ENCODE measurements at regions not wholly inside any gene's neighbourhood (a gene's known extent, or its start where the extent isn't known, plus 50 kb on each side); places are given as distances from the start of the nearest gene placed in this dataset.

DNA sequence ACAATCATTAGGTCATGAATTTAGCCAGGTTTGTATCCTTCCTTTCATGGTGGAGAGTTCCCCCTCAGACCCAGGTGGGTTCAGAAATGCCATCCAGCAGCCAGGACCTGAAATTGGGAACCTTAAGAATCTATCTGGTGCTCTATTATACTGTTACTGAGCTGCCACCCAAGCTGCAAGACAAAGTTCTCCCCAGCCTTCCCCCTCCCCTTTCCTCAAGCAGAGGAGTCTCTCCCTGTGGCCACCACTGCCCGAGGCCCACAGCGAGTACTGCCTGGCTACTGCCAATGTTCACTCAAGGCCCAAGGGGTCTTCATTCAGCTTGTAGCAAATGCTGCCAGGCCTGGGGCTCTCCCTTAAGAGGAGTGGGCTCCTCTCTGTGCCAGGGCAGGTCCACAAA is 133.8 kb downstream of the TMEM38B start:
- H3K27ac Mint-ChIP-seq (ENCODE audit: low read depth): no peak overlapping the region
- DNase-seq (ENCODE audit: low spot score in 2 of 2): no peak
- H3K9me3 Mint-ChIP-seq: peaks cover 6% of the 10 kb centered on the region

GRCh38 chr9:105828596-105829213 is 134.4 kb downstream of the TMEM38B start:
- Mint-ChIP-seq H3K27ac (ENCODE audit: low read depth) (no peak overlapping the region), H3K4me1 (no peaks in the 10 kb centered on the region), H3K27me3 (no peaks in the 10 kb centered on the region), H3K4me3 (no peak overlapping the region), H3K36me3 (ENCODE audit: insufficient read depth) (peaks cover 1% of the 10 kb centered on the region), H3K9me3 (peaks cover 6% of the 10 kb centered on the region)
- no peak for ATAC-seq (replicated peaks; ENCODE audit: extremely low read depth, poor library complexity, severe bottlenecking)
- no peak for DNase-seq (ENCODE audit: low spot score in 2 of 2)

More for the DNA sequence above, 133.8 kb downstream of the TMEM38B start:
- no peak overlapping the region for H3K4me3 Mint-ChIP-seq
- no peaks in the 10 kb centered on the region for H3K4me1 Mint-ChIP-seq
- H3K36me3 Mint-ChIP-seq (ENCODE audit: insufficient read depth): peaks cover 1% of the 10 kb centered on the region
- H3K27me3 Mint-ChIP-seq: no peaks in the 10 kb centered on the region
- no peak for ATAC-seq (replicated peaks; ENCODE audit: extremely low read depth, poor library complexity, severe bottlenecking)

DNA sequence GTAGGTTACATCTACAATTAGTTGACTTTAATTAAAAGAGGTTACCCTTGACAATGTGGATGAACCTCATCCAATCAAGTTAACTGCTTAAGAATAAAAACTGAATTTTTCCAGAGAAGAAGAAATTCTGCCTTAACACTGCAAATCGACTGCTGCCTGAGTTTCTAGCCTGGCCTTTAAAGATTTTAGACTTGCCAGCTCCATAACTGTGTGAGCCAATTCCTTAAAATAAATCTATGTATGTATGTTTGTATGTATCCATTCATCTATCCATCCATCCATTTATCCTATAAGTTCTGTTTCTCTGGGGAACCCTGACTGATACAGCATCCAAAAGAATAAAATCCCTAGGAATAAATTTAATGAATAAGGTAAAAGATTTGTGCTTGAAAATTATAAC is 136.1 kb downstream of the TMEM38B start:
- ATAC-seq (replicated peaks; ENCODE audit: extremely low read depth, poor library complexity, severe bottlenecking) (no peak), DNase-seq (ENCODE audit: low spot score in 2 of 2) (no peak)
- Mint-ChIP-seq H3K9me3 (no peaks in the 10 kb centered on the region), H3K4me1 (no peaks in the 10 kb centered on the region), H3K27me3 (no peaks in the 10 kb centered on the region), H3K36me3 (ENCODE audit: insufficient read depth) (peaks cover 1% of the 10 kb centered on the region), H3K4me3 (no peak overlapping the region), H3K27ac (ENCODE audit: low read depth) (no peak overlapping the region)

DNA sequence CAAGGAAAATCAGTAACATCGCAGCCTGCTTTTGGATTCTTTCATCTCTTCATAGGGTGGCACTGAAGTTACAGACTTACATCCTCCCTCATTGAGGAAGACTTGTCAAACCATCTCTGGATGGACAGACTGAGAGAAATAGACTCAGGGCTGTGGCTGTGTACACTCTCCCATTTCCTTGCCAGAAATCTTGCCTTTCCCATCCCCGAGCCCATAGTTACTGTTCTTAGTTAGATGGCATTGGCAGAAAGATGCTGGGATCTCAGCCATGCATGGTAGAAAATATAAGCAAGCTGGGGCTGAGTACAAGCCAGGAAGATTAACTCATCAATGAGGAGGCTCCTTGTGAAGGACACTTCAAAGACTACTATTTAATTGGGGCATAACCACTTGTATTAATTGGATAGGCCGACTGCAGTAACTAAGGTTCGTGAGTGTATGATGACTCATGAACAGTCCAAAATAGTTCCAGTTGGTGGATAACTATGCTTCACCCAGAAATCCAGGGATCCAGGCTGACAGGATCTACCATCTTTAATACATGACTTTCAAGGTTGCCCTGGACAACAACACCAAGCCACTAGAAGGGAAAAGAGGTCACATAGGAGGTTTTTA is 137.9 kb downstream of the TMEM38B start:
- Mint-ChIP-seq H3K27me3 (no peaks in the 10 kb centered on the region), H3K27ac (ENCODE audit: low read depth) (no peak overlapping the region), H3K36me3 (ENCODE audit: insufficient read depth) (no peaks in the 10 kb centered on the region), H3K4me3 (no peak overlapping the region), H3K4me1 (no peaks in the 10 kb centered on the region), H3K9me3 (no peaks in the 10 kb centered on the region)
- ATAC-seq (replicated peaks; ENCODE audit: extremely low read depth, poor library complexity, severe bottlenecking) (no peak), DNase-seq (ENCODE audit: low spot score in 2 of 2) (no peak)

DNA sequence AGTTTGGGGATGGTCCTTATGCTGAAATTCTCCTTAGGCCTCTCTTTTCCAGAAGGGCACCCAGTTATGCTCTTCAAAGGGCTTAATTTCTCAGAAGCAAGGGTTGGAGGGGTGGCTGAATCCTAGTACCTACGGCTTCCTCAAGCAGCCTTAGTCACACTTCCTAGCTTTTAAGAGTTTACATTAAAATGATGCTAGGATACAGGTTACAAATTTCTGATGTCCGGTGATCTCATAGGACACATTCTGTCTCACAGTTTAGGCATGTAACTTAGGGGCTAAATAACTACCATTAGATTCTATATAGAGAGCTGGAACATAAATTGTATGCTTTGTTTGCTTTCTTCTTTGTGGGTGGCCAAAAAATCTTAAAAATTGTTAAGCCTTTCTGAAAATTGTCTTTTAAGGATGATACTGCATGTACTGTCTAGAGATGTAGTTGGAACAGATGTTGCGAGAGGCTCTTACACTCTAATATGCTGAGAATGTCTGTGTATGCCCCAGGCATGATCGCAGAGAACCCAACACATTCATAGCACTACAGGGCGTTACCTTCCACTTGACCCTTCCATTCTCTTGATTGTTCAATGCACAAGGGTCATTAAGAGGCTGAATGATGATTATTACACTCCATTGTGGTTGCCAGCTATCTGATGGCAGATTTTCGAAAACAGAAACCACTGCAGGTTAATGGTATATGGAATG is 139.1 kb downstream of the TMEM38B start:
- Mint-ChIP-seq H3K27me3 (peaks cover 8% of the 10 kb centered on the region), H3K27ac (ENCODE audit: low read depth) (no peak overlapping the region), H3K36me3 (ENCODE audit: insufficient read depth) (no peaks in the 10 kb centered on the region), H3K4me1 (no peaks in the 10 kb centered on the region), H3K9me3 (no peaks in the 10 kb centered on the region), H3K4me3 (no peak overlapping the region)
- no peak for DNase-seq (ENCODE audit: low spot score in 2 of 2)
- no peak for ATAC-seq (replicated peaks; ENCODE audit: extremely low read depth, poor library complexity, severe bottlenecking)

- Mint-ChIP-seq H3K27me3 (peaks cover 17% of the 10 kb centered on the region), H3K4me1 (no peaks in the 10 kb centered on the region)
These were observed 140.1 kb downstream of the TMEM38B start for GRCh38 chr9:105834404-105834803.

DNA sequence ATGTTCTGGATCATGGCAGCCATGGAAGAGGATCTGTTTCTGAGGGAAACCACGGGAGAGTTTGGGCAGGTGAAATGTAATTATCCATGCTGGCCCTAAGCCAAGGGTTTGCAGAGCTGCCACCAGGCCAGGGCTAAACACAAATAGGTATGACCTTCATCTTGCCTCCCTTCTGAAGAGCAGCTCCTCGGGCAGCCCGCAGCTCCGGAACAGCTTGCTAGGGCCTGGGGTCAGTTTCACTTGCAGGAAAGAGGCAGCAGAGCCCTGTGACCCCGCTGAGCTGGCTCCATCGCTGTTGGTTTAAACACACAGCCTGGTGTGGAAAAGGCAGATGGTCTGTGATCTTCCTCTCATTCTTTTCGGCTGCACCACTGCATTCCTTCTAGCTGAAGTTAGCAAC is 141.4 kb downstream of the TMEM38B start:
- Mint-ChIP-seq H3K27ac (ENCODE audit: low read depth) (no peak overlapping the region), H3K4me1 (no peaks in the 10 kb centered on the region), H3K36me3 (ENCODE audit: insufficient read depth) (no peaks in the 10 kb centered on the region), H3K27me3 (peaks cover 27% of the 10 kb centered on the region), H3K4me3 (no peak overlapping the region), H3K9me3 (no peaks in the 10 kb centered on the region)
- DNase-seq (ENCODE audit: low spot score in 2 of 2): no peak
- ATAC-seq (replicated peaks; ENCODE audit: extremely low read depth, poor library complexity, severe bottlenecking): no peak

More at GRCh38 chr9:105834404-105834803, 140.1 kb downstream of the TMEM38B start:
- no peaks in the 10 kb centered on the region for H3K9me3 Mint-ChIP-seq
- no peak for ATAC-seq (replicated peaks; ENCODE audit: extremely low read depth, poor library complexity, severe bottlenecking)
- H3K4me3 Mint-ChIP-seq: no peak overlapping the region
- no peaks in the 10 kb centered on the region for H3K36me3 Mint-ChIP-seq (ENCODE audit: insufficient read depth)
- no peak for DNase-seq (ENCODE audit: low spot score in 2 of 2)
- H3K27ac Mint-ChIP-seq (ENCODE audit: low read depth): no peak overlapping the region

GRCh38 chr9:105836936-105837660 is 142.8 kb downstream of the TMEM38B start:
- H3K36me3 Mint-ChIP-seq (ENCODE audit: insufficient read depth): no peaks in the 10 kb centered on the region
- peaks cover 5% of the 10 kb centered on the region for H3K9me3 Mint-ChIP-seq
- DNase-seq (ENCODE audit: low spot score in 2 of 2) (no peak), ATAC-seq (replicated peaks; ENCODE audit: extremely low read depth, poor library complexity, severe bottlenecking) (no peak)
- no peak overlapping the region for H3K27ac Mint-ChIP-seq (ENCODE audit: low read depth)
- H3K4me3 Mint-ChIP-seq: no peak overlapping the region
- H3K4me1 Mint-ChIP-seq: no peaks in the 10 kb centered on the region
- peaks cover 28% of the 10 kb centered on the region for H3K27me3 Mint-ChIP-seq

DNA sequence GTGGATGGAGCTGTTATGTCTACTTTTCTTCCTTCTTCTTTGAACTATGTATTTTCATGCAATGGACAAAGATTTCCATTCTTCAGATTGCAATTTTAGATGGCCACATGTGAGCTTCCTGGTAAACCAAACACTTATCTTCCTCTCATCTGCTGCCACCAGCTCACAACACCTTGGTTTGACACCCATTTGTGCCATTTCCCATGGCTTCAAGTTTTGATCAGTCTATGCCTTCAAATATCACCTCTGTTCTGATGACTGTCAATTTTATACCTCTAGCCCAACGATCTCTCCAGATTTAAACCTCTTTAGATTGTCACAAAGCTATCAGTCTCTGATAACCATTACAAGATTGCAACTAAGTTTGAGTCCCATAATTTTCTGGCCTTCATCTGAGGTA is 147.2 kb downstream of the TMEM38B start:
- H3K36me3 Mint-ChIP-seq (ENCODE audit: insufficient read depth): no peaks in the 10 kb centered on the region
- ATAC-seq (replicated peaks; ENCODE audit: extremely low read depth, poor library complexity, severe bottlenecking) (no peak), DNase-seq (ENCODE audit: low spot score in 2 of 2) (no peak)
- H3K4me3 Mint-ChIP-seq: no peak overlapping the region
- peaks cover 28% of the 10 kb centered on the region for H3K27me3 Mint-ChIP-seq
- H3K4me1 Mint-ChIP-seq: no peaks in the 10 kb centered on the region
- H3K27ac Mint-ChIP-seq (ENCODE audit: low read depth): no peak overlapping the region
- peaks cover 5% of the 10 kb centered on the region for H3K9me3 Mint-ChIP-seq

DNA sequence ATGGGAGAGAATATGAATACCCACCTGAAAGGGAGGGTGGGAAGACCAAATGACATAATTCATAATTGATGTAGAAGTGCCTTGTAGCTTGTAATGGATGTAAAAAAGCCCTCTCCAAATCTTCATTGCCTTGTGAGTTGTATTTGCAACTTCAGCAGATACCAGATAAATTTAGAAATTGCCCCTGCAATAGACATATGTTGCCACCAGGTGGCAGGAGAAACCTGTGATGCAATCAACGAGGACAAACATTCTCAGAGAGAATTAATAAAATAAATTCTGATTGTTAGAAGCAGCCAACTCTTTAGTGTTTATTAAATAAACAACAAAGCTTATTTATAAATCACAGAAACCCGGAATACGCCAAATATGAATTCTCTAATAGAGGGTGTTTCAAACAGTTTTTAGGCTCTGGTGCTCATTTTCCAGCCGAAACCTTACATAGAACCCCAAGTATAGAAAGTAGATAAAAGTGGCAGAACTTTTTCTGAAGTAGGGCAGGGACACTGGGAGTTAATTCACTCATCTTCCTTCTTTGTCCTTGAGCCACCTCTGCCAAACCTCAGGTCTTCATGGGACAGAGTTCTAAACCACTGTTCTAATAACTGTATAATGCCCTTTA is 147.8 kb downstream of the TMEM38B start:
- Mint-ChIP-seq H3K4me1 (no peaks in the 10 kb centered on the region), H3K27me3 (peaks cover 28% of the 10 kb centered on the region), H3K36me3 (ENCODE audit: insufficient read depth) (no peaks in the 10 kb centered on the region), H3K4me3 (no peak overlapping the region), H3K9me3 (peaks cover 5% of the 10 kb centered on the region), H3K27ac (ENCODE audit: low read depth) (no peak overlapping the region)
- DNase-seq (ENCODE audit: low spot score in 2 of 2): no peak
- no peak for ATAC-seq (replicated peaks; ENCODE audit: extremely low read depth, poor library complexity, severe bottlenecking)

DNA sequence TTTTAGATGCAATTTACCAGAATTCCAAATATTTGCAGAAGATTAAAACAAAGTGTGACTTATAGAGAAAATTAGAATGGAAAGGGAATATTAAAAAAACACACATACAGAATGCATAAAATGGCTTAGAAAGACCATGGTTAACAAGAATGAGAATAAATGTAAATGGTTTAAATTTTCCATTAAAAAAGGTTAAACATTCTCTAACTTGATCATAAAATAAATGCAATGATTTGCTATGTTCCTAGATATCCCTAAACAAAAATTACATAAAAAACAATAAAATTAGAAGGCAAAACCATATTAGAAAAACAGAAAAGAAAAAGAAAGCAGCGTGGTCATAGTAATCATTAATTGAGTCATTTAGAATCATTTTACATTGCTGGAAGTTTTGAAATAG is 152.5 kb downstream of the TMEM38B start:
- H3K36me3 Mint-ChIP-seq (ENCODE audit: insufficient read depth): no peaks in the 10 kb centered on the region
- DNase-seq (ENCODE audit: low spot score in 2 of 2) (no peak), ATAC-seq (replicated peaks; ENCODE audit: extremely low read depth, poor library complexity, severe bottlenecking) (no peak)
- no peak overlapping the region for H3K27ac Mint-ChIP-seq (ENCODE audit: low read depth)
- H3K27me3 Mint-ChIP-seq: no peaks in the 10 kb centered on the region
- H3K4me1 Mint-ChIP-seq: no peaks in the 10 kb centered on the region
- no peaks in the 10 kb centered on the region for H3K9me3 Mint-ChIP-seq
- H3K4me3 Mint-ChIP-seq: no peak overlapping the region

DNA sequence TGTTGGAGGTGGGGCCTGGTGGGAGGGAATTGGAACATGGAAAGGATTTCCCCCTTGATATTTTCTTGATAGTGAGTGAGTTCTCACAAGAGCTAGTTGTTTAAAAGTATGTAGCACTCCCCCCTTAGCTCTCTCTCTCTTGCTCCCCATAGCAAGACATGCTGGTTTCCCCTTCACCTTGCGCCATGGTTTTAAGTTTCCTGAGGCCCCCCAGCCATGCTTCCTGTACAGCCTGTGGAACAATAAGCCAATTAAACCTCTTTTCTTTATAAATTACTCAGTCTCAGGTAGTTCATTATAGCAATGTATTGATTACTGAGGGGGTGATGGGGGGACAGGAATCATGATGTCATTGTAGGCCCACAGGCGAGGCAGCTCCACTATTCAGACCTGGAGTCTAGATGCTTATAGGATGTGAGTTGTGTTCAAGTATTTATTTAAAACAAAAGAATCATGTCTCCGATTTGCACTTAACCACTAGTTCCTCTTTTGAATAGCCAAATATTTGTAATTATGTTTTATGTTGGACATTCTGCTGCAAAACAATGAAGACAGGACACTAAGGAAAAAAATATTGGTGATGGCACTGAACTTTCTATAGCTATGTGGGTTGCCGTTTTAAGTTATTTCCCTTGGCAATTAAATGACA is 156.6 kb downstream of the TMEM38B start:
- no peaks in the 10 kb centered on the region for H3K4me1 Mint-ChIP-seq
- ATAC-seq (replicated peaks; ENCODE audit: extremely low read depth, poor library complexity, severe bottlenecking) (no peak), DNase-seq (ENCODE audit: low spot score in 2 of 2) (no peak)
- no peak overlapping the region for H3K4me3 Mint-ChIP-seq
- H3K9me3 Mint-ChIP-seq: no peaks in the 10 kb centered on the region
- H3K27me3 Mint-ChIP-seq: no peaks in the 10 kb centered on the region
- no peaks in the 10 kb centered on the region for H3K36me3 Mint-ChIP-seq (ENCODE audit: insufficient read depth)
- H3K27ac Mint-ChIP-seq (ENCODE audit: low read depth): no peak overlapping the region
